HEK293T (cell line): ENCODE measurements at regions not wholly inside any gene's neighbourhood (a gene's known extent, or its start where the extent isn't known, plus 50 kb on each side); places are given as distances from the start of the nearest gene placed in this dataset.

Source experiments
- CTCF ChIA-PET: fragments of 350-600 bp; formaldehyde crosslinking; extraction: SDS; loops from one replicate; lab custom pipeline; 2021; ENCODE audit warnings: antibody characterized with exemption, inconsistent platforms; lab: Yijun Ruan, JAX
- POLR2A ChIA-PET: fragments of 350-600 bp; formaldehyde crosslinking; extraction: SDS; loops from one replicate; lab custom pipeline; 2020; ENCODE audit warnings: antibody characterized with exemption, inconsistent platforms; lab: Yijun Ruan, JAX
- DNase-seq: peaks from one replicate; pipeline ENCODE4 v3.0.0; 2012; ENCODE audit warnings: mixed read lengths; ENCODE audit errors: extremely low spot score
- ARNT ChIP-seq: fragments of 450-650 bp; IDR thresholded peaks from 2 replicates; pipeline ENCODE4 v1.6.1; 2017; ENCODE audit warnings: mild to moderate bottlenecking
- BHLHE40 ChIP-seq: fragments of 450-650 bp; IDR thresholded peaks from 2 replicates; pipeline ENCODE4 v1.6.1; 2016; ENCODE audit warnings: mild to moderate bottlenecking, moderate library complexity, borderline replicate concordance
- CTBP1 ChIP-seq: fragments of 450-650 bp; IDR thresholded peaks from 2 replicates; pipeline ENCODE4 v1.6.1; 2016; ENCODE audit warnings: borderline replicate concordance
- ELF4 ChIP-seq: fragments of 450-650 bp; IDR thresholded peaks from 2 replicates; pipeline ENCODE4 v1.6.1; 2017; ENCODE audit warnings: antibody characterized with exemption
- FOXA1 ChIP-seq: fragments of 450-650 bp; IDR thresholded peaks from 2 replicates; pipeline ENCODE4 v1.6.1; 2016; ENCODE audit warnings: mild to moderate bottlenecking
- FOXK2 ChIP-seq: fragments of 450-650 bp; IDR thresholded peaks from 2 replicates; pipeline ENCODE4 v1.6.1; 2016; ENCODE audit warnings: mild to moderate bottlenecking
- FOXM1 ChIP-seq: fragments of 450-650 bp; IDR thresholded peaks from 2 replicates; pipeline ENCODE4 v1.6.1; 2017; ENCODE audit warnings: mild to moderate bottlenecking, borderline replicate concordance
- HDGF ChIP-seq: fragments of 450-650 bp; IDR thresholded peaks from 2 replicates; pipeline ENCODE4 v1.6.1; 2017; ENCODE audit warnings: antibody characterized with exemption, borderline replicate concordance
- L3MBTL2 ChIP-seq: fragments of 450-650 bp; conservative IDR thresholded peaks from 2 replicates; pipeline ENCODE4 v1.6.1; 2016; ENCODE audit warnings: mild to moderate bottlenecking
- LEF1 ChIP-seq: fragments of 450-650 bp; IDR thresholded peaks from 2 replicates; pipeline ENCODE4 v1.6.1; 2017; ENCODE audit warnings: mild to moderate bottlenecking, borderline replicate concordance
- NFRKB ChIP-seq: fragments of 450-650 bp; IDR thresholded peaks from 2 replicates; pipeline ENCODE4 v1.6.1; 2016; ENCODE audit warnings: mild to moderate bottlenecking, moderate library complexity
- PKNOX1 ChIP-seq: fragments of 450-650 bp; IDR thresholded peaks from 2 replicates; pipeline ENCODE4 v1.6.1; 2016
- SP1 ChIP-seq: fragments of 450-650 bp; IDR thresholded peaks from 2 replicates; pipeline ENCODE4 v1.6.1; 2017
- SUZ12 ChIP-seq: fragments of 450-650 bp; IDR thresholded peaks from 2 replicates; pipeline ENCODE4 v1.6.1; 2016; ENCODE audit warnings: mild to moderate bottlenecking
- TARDBP ChIP-seq: fragments of 450-650 bp; IDR thresholded peaks from 2 replicates; pipeline ENCODE4 v1.6.1; 2016
- ZNF384 ChIP-seq: fragments of 450-650 bp; IDR thresholded peaks from 2 replicates; pipeline ENCODE4 v1.6.1; 2016

GRCh38 chr7:114099337-114099736 lies 180.5 kb upstream of the PPP1R3A start:
- DNase-seq, result no peak
- TF ChIP-seq ZNF384, result no peak
- TF ChIP-seq BHLHE40, result no peak
- TF ChIP-seq SUZ12, result no peak
- TF ChIP-seq HDGF, result no peak
- TF ChIP-seq FOXK2, result no peak
- no peak for TF ChIP-seq FOXM1
- TF ChIP-seq LEF1, result no peak
- TF ChIP-seq ELF4, result no peak
- TF ChIP-seq PKNOX1, result no peak
- no peak for TF ChIP-seq CTBP1
- POLR2A ChIA-PET, result interaction anchor here (1.4 kb wide), 1 partner anchor 14 kb away, joined by 3 read pairs; no protein-coding TSS in a partner anchor
- CTCF ChIA-PET, result no interaction called here

- TF ChIP-seq FOXK2, result no peak
- TF ChIP-seq ELF4, result no peak
- no peak for TF ChIP-seq HDGF
- no peak for TF ChIP-seq FOXA1
- TF ChIP-seq L3MBTL2, result no peak
- TF ChIP-seq TARDBP, result no peak
- no peak for TF ChIP-seq ARNT
- no peak for TF ChIP-seq SUZ12
- no peak for TF ChIP-seq PKNOX1
- no peak for TF ChIP-seq ZNF384
- TF ChIP-seq CTBP1, result no peak
- no peak for TF ChIP-seq LEF1
- TF ChIP-seq SP1, result no peak
- TF ChIP-seq FOXM1, result no peak
- TF ChIP-seq NFRKB, result no peak
- no peak for TF ChIP-seq BHLHE40
- DNase-seq, result no peak
- ChIA-PET CTCF (no interaction called here), POLR2A (interaction anchor here (0.7 kb wide), 1 partner anchor 568 kb away, joined by 3 read pairs; no protein-coding TSS in a partner anchor)
Observed at GRCh38 chr7:114095885-114096284, 177.1 kb upstream of the PPP1R3A start.

GRCh38 chr7:114088470-114088940 lies 169.7 kb upstream of the PPP1R3A start:
- DNase-seq, result no peak
- ChIA-PET CTCF (no interaction called here), POLR2A (no interaction called here)
- TF ChIP-seq PKNOX1, result peak; percentile 89
- no peak for TF ChIP-seq ARNT
- TF ChIP-seq CTBP1, result 0 out of 2 replicates have a peak, but pooled peaks have one; percentile 32

GRCh38 chr7:114087653-114088469 lies 169.1 kb upstream of the PPP1R3A start:
- ChIA-PET POLR2A (no interaction called here), CTCF (no interaction called here)
- DNase-seq, result peak; percentile 16
- TF ChIP-seq L3MBTL2 (no peak), FOXA1 (no peak), FOXK2 (no peak), ELF4 (no peak), TARDBP (no peak), NFRKB (no peak), CTBP1 (no peak), HDGF (no peak), BHLHE40 (no peak), LEF1 (no peak), ARNT (no peak), FOXM1 (no peak), SP1 (no peak), ZNF384 (no peak), PKNOX1 (no peak)

- peak; percentile 23 for DNase-seq
- no peak for TF ChIP-seq LEF1
- TF ChIP-seq L3MBTL2, result peak; percentile 49
- CTCF ChIA-PET, result no interaction called here
- POLR2A ChIA-PET, result no interaction called here
Observed at GRCh38 chr7:114086914-114087652, 168.3 kb upstream of the PPP1R3A start.
